Epithelial cell of esophagus (primary cell): ENCODE measurements at regions not wholly inside any gene's neighbourhood (a gene's known extent, or its start where the extent isn't known, plus 50 kb on each side); places are given as distances from the start of the nearest gene placed in this dataset.

ENCODE experiments used
- DNase-seq: peaks from one replicate; pipeline ENCODE4 v3.0.0; 2010; ENCODE audit warnings: low read depth
- H3K4me3 ChIP-seq: 2 replicates; pipeline ENCODE4 v1.5.1; 2011; ENCODE audit warnings: mild to moderate bottlenecking, low read length, control low read depth
- CTCF ChIP-seq: IDR thresholded peaks from 2 replicates; pipeline ENCODE4 v1.5.1; 2011; ENCODE audit warnings: low read depth, mild to moderate bottlenecking, low read length, control low read depth, inconsistent platforms; ENCODE audit not compliant: insufficient read depth; ENCODE audit errors: missing control alignments

- peak; percentile 54 for DNase-seq
- no peak for TF ChIP-seq CTCF
- H3K4me3 ChIP-seq: no peak overlapping the region
Measured at GRCh38 chr12:14262771-14263511, 102.5 kb upstream of the ATF7IP start.

GRCh38 chr12:14263742-14264141 lies 101.7 kb upstream of the ATF7IP start:
- DNase-seq: no peak

GRCh38 chr12:14264316-14264715 lies 101.2 kb upstream of the ATF7IP start:
- H3K4me3 ChIP-seq: no peak overlapping the region
- peak; percentile 65 for DNase-seq
- TF ChIP-seq CTCF: no peak

More at GRCh38 chr12:14263742-14264141, 101.7 kb upstream of the ATF7IP start:
- H3K4me3 ChIP-seq: no peak overlapping the region
- TF ChIP-seq CTCF: no peak

GRCh38 chr12:14264778-14265177 lies 100.7 kb upstream of the ATF7IP start:
- peak; percentile 66 for DNase-seq
- TF ChIP-seq CTCF: no peak
- H3K4me3 ChIP-seq: no peak overlapping the region

GRCh38 chr12:14268120-14268515 lies 97.4 kb upstream of the ATF7IP start:
- no peak overlapping the region for H3K4me3 ChIP-seq
- DNase-seq: no peak
- TF ChIP-seq CTCF: no peak

- TF ChIP-seq CTCF: no peak
- H3K4me3 ChIP-seq: no peak overlapping the region
- DNase-seq: no peak
Measured at GRCh38 chr12:14270392-14270791, 95.1 kb upstream of the ATF7IP start.
